GM19238 (cell line): ENCODE measurements at regions not wholly inside any gene's neighbourhood (a gene's known extent, or its start where the extent isn't known, plus 50 kb on each side); places are given as distances from the start of the nearest gene placed in this dataset.
"Not testable (repeated sequence)": the region's sequence is repeated elsewhere in the genome, so short reads cannot be mapped to it uniquely, and the experiment has no call there.

ENCODE experiments used
- DNase-seq: peaks from one replicate; pipeline ENCODE4 v3.0.0; 2011; ENCODE audit warnings: low spot score; ENCODE audit not compliant: insufficient read length

DNA sequence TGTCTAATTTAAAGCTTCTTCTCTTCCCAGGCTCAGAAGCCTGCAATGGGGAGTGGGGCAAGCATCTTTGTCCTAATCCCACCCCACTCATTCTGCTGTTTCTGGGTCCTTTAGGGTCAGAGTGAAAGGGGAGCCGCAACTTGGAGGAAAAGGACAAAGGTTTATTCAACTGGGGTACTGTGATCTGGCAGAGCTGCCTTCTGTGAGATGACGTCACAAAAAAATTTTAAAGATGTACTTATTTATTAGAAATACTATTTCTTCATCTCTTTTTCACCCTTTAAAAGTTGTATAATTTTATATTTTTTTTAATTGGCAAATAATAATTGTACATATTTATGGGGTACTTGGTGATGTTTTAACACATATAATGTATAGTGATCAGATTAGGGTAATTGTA, 302.6 kb downstream of the TDRD3 start:
- no peak for DNase-seq

DNA sequence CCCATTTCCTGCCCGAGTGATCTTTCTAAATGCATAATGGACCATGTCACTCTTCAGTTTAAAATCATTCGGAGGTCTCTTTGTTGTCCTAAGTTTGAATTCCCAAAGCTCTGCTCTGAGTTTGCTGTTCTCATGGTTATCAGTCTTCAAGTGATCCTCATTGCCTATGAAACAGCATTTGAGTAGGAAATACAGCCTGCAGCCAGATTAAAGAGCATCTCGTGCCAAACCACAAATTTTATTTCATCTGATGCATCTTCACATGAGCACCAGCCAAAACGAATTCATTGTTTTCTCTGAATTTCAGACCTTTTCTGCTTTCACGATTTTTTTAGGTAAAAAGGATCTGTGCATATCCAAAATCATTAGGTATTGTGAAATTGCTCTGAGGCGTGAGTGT, 299.6 kb downstream of the TDRD3 start:
- no peak for DNase-seq

DNA sequence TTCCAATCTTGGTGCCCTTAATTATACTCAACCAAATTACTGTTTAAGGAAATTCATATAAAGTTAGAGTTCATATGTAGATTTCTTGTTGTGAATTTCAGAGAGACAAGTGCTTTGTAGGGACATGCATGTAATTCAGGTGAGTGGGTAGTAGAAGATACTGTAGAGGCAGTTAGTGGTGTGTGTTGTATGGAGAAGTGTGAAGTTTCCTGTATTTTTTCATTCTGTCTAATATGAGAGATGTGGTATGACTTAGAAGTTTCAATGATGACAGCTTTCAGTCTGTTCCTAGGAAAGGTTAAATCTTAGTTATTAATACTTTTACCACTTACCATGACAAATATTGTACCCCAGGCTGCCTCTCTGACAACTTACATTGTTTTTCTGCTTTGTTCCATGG, 294.2 kb downstream of the TDRD3 start:
- DNase-seq = no peak

DNA sequence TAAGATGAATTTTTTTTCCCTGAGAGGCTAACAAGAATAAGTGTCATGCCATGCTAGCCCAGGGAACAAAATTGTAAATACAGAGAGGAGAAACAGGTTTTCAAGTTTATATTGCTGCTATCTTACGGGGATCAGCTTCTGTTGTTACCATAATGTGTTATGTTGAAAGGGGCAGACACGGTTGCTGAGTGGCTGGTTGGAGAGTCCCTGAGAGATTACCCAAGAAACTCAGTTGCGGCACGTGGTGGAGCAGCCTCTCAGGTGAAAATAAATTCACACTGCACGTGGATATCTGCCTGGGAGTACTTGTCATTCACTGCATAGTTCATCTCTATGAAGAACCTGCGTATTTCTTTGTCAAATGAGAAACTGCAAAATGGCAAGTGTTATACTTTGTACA, 293.6 kb downstream of the TDRD3 start:
- DNase-seq = no peak

DNA sequence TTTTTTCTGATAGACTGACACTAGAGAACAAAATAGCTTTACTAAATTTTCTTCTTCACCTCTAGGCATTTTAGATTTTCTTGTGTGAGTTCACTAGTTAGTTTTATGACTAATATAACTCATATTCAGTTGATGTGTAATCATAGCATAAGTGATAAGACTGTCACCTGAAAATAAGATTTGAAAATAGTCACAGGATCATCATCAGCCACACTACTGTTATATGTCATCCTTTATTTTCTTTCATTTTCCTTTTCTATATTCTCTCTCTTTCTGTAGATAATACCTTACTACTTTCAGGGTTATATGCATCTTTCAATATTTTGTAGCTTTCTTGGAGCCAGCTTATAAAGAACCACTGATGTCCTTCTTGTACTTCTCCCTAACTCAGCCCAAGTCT, 292.6 kb downstream of the TDRD3 start:
- no peak for DNase-seq

DNA sequence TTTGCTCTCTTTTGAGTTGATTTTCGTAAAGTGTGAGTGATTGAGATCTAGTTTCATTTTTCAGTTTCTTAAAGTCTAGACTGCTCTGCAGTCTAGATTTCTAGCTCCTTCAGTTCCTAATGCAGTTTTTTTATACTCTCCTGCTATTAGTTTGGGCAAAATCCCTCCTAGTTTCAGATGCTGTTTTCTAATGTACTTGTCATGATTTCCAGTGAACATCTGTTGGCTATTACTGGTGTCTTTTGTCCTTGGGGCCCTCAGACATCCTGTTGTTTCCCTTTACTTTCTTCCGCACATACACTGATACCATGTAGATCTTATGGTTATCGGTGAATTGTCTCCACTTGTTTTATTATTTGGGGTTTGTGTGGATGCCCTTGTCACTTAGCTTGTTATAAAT, 292.1 kb downstream of the TDRD3 start:
- DNase-seq = no peak

DNA sequence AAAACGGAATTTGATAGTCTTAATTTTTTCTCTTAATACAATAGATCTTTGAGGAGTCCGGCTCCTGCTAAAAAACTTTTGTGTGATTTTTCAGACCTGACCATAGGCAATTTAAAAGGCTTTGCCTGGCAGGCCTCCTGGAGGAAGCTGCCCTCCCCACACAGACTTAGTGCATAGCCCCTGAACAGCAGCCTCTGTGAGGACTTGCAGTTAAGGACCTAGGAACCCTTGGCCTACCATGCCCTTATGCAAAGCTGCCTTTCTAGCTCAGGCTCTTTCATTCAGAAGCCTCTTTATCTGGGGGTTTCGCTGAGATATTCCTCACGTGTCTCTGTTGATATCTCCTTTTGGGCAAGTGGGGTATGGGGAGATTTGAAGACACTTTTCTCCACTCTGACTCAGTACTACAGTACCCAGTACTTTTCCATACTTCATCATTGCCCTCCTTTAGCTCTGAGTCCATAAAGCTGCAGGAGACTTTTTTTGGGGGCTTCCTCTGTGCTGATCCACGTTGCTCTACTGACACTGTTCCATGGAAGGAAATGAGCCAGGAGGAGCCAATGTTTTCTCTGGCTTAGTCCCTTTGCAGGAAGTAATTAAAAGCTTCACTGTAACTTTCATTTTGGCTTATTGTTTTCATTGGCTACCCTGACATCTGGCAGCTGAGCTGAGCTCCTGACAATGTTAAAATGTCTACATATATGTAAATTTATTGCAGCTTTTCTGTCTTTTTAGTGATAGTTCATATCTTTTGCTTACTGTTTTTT, 283.1 kb downstream of the TDRD3 start:
- no peak for DNase-seq

DNA sequence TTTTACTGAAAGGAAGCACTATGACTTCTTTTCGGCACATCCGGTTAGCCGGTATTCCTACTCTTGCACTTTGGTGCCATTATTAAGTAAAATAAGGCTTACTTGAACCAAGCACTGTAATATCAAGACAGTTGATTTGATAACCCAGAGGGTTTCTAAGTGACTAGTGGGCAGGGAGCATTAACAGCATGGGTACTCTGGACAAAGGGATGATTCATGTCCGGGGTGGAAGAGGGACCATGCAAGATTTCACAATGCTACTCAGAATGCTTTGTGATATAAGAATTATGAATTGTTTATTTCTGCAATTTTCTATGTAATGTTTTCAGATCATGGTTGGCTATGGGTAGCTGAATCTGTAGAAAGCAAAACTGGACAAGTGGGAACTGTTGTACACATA, 282.1 kb downstream of the TDRD3 start:
- no peak for DNase-seq

DNA sequence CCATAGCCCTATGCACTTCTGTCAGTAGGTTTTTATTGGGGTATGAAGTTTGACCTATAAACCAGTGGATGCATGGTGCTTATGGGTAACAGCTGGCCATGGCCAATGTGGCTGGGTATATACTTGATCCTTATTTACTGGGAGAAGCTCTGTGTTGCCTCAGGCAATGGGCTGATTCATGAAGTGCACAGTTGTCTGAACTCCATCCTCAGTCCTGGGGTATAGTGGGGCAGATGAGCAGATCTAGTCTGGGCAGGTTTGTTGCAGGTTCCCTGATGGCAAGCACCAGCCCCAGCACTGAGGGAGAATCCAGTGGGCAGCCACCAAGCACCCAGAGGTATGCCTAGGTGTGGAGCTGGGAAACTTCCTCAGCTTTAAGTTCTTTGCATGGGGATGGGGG, 274.4 kb downstream of the TDRD3 start:
- DNase-seq = no peak

DNA sequence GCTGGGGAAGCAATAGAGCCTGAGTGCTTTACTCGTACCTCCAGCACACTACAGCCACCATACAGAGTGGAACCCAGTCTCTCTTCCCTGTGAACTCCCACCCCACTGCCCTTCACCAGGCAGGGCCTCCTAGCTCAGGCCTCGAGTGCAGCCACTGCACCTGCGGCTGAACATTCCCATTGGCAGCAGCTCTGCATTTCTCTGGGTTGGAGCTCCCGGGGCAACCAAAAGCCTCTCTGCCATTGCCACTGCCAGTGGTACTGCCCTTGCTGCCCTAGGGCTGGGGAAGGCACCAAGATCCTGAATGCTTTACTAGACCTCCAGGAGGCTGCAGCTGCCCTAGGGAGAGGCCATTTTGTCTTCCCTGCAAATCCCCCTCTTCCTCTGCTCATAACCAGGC, 266.8 kb downstream of the TDRD3 start:
- DNase-seq = no peak

DNA sequence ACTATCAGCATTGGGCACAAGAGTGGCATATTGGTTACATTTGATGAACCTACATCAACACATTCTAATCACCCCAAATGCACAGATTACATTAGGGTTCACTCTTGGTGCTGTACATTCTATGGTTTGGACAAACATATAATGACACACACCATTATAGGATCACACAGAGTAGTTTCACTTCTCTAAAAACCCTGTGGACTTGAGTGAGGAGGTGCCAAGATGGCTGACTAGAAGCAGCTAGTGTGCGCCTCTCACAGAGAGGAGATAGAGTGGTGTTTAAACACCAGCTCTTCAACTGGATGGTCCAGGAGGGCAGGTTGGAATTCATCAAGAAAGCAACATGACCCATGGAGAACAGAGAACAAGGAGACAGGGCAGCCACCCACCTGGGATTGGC, 265.6 kb downstream of the TDRD3 start:
- DNase-seq = no peak

DNA sequence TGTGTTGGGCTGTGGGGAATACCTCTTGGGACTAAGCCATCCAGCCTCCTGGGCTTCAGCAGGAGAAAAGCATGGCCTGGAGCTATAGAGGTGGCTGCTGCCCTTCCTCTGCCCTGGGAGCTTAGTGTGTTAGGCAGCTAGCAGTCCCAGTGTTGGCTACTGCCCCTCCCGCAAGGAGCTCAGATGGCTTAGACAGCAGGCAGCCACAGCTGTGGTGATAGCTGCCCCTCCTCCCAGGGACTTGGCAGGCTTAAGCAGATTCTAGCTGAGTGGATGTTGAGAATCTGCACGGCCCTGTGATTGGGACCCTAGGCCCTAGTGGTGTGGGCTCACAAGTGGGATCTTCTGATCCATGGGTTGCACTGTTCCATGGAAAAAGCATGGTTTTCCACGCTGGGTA, 264.5 kb downstream of the TDRD3 start:
- DNase-seq = no peak

DNA sequence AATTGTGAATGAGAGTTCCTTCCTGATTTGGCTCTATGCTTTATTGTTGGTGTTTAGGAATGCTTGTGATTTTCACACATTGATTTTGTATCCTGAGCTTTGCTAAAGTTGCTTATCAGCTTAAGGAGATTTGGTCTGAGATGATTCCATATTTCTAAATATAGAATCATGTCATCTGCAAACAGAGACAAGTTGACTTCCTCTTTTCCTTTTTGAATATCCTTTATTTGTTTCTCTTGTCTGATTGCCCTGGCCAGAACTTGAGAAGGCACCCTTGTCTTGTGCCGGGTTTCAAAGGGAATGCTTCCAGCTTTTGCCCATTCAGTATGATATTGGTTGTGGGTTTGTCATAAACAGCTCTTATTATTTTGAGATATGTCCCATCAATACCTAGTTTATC, 260.6 kb downstream of the TDRD3 start:
- not testable (repeated sequence) for DNase-seq

DNA sequence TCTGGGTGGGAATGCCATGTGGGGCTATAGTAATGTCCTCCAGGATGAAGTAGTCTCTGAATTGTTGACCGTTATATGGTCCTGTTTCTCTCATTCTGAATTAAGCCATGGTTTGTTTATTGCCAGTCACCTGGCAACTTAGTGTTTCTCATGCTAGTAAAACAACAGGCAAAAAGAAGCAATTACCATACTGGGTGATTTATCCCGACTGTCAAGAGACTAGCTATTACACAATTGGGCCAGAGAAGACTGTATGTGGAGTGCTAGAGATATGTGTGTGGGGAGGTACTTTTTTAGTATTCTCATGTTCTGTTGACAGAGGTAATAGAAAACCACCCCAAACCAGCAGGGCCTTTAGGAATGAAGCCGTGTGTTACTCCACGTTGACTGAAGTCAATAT, 258.2 kb downstream of the TDRD3 start:
- no peak for DNase-seq

DNA sequence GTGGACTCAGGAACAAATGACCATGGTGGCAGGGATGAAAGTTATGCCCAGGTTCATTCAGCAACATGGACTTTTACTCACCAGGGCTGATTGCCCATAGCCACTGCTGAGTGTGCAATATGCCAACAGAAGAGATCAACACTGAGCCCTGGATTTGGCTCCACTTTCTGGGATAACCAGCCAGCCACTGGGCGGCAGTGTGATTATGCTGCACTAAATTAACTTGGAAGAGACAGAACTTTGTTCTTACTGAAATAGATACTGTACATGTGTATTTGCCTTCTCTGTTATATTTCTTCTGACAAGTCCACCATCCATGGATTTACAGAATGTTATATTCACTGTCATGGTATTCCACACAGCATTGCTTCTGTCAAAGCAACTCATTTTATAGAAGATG, 257.4 kb downstream of the TDRD3 start:
- no peak for DNase-seq

DNA sequence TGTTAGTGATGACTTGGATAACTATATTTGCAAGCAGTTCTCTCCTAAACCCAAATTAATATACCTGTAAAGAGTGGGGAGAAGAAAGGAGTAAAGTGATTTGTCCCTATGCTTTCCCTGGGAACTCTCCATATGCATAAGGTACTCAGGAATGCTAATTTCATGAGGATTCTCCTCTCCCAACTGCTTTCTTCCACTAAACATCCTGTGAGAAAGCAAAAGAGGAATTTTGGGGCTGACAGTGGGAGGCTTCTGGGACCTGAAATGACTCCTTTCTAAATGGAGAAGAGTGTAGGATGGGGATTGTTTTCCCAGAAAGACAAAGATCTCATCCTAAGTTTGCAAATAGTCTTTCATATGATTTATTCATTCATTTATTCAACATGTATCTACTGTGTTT, 250.5 kb downstream of the TDRD3 start:
- DNase-seq = no peak

DNA sequence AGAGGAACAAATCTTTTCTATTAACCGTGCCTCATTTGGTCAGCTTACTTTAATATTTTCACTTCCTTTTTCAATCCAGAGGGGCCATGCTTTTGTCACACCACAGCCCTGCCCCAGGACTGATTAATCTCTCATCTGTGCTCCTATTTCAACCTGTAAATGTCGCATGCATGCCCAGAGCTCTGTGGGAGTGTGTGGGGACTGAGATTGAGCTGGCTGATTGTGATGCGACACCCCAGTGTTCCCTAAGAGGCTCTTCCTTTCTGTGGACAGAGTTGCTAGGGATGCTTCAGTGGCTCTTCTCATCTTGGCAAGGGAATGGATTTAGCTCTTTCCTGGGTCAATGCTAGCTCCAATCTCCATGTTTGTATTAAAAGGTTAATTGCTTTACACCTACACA, 249.6 kb downstream of the TDRD3 start:
- DNase-seq = no peak

DNA sequence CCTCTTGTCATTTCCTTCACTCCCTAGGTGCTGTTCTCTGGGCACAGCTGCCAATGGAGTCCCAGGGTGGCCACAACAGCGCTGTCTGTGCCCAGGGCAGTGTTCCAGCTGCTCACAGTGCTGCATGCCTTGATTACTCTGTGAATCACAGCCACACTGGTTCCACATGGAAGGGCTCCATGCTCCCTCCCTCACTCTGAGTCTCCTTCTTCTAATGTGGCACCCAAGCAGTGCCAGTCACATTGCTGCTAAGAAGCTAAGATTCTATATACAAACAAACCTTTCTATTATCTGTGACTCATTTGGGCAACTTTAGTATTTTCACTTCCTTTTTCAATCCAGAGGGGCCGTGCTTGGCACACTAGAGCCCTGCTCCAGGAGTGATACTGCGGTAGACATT, 248.7 kb downstream of the TDRD3 start:
- no peak for DNase-seq

DNA sequence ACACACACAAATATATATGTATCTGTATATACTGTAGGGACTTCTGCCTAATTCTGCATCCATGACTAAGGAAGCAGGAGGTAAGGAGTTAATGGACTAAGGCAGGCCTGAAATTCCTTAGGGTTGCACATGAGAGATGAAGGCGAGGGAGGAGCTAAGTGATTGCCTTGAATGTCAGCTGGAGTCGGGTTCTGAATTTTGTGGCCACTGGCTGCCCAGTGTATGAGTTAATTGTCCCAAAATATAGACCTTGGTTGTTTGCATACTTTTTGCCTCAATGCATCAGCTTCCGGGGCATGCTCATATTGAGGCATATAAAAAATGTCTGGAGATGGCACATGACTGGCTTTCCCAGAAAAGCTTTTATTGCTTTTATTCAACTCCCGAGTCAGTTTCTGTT, 245.5 kb downstream of the TDRD3 start:
- no peak for DNase-seq

DNA sequence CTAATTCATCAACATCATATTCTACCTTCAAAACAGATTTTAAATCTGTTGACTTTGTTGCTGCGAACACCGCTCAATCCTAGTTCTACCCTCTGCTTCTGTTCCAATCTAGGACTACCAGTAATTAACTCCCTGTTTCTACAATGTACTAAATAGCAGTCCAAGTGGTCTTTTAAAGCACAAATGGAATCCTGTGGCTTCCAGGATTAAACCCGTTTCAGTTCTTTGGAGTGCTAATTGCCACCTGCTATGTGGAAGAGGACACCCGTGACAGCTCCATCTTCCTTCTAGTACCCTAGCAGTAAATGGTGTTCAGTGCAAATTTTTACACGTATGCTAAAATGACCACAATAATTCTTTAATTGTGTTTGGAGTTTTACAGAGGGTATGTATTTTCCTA, 232.1 kb downstream of the TDRD3 start:
- no peak for DNase-seq

DNA sequence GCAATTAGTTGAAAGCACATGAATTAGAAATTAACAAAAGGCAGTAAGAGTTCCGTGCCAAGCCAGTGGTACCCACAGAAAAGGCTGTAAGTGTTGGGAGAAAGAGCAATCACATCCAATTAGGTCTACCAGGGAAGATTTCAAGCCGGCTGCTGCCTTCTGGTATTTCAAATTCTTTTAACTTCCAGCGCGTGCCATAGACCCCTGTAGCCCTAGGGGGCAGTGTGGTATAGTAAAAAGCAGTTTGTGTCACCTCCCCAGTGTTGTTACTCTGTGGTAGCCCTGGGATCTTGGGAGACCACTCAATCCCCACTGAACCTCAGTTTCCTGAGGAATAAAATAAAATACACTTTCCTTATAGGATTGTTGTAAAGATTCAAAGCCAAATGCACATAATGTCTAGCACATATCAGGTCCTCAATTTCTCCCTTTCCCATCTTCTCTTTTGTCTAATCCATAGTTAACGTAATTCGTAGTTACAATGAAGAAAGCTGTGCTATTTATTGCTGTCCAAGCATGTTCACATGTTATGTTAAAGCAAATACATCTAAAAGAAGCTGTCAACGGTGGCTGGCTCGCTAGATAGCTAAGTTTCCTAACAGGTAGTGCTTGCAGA, 230.2 kb downstream of the TDRD3 start:
- peak; percentile 2 for DNase-seq
